Neural progenitor cell (in vitro differentiated cells): ENCODE measurements at regions not wholly inside any gene's neighbourhood (a gene's known extent, or its start where the extent isn't known, plus 50 kb on each side); places are given as distances from the start of the nearest gene placed in this dataset.
A peak's percentile ranks its signal among the peaks of the same experiment; 100 is the strongest.

ENCODE experiments used
- CTCF ChIP-seq: fragments of 200-600 bp; sonication (generic); IDR thresholded peaks from 2 replicates; pipeline ENCODE4 v1.5.1; 2017; ENCODE audit warnings: antibody characterized with exemption, mild to moderate bottlenecking
- EZH2 ChIP-seq: fragments of 200-600 bp; sonication (generic); IDR thresholded peaks from 2 replicates; pipeline ENCODE4 v1.6.1; 2017; ENCODE audit warnings: antibody characterized with exemption, mild to moderate bottlenecking, moderate library complexity
- EZH2phosphoT487 ChIP-seq: fragments of 200-600 bp; sonication (generic); IDR thresholded peaks from 2 replicates; pipeline ENCODE4 v1.6.1; 2017; ENCODE audit warnings: antibody characterized with exemption

- peak; percentile 56 for TF ChIP-seq CTCF
- no peak for TF ChIP-seq EZH2
- TF ChIP-seq EZH2phosphoT487: no peak
These were observed 80.9 kb downstream of the SLC41A2 start for GRCh38 chr12:104877103-104877705.
